ENCODE measurements at regions not wholly inside any gene's neighbourhood (a gene's known extent, or its start where the extent isn't known, plus 50 kb on each side); places are given as distances from the start of the nearest gene placed in this dataset.

- peaks cover 0 to 70% (median 0%) of the 10 kb centered on the region in 3 donors for H3K27me3 ChIP-seq
- peak in 1 of 2 donors; percentile 5 for DNase-seq
- WGBS, 5 donors = 54 to 74% (median 64%) methylated on average over 10 of the region's 10 CpGs
- no peaks in the 10 kb centered on the region for H3K36me3 ChIP-seq
- TF ChIP-seq POLR2A (IDR thresholded peaks at IDR 0.05) (no peak), POLR2AphosphoS5 (IDR thresholded peaks at IDR 0.05) (no peak), EP300 (IDR thresholded peaks at IDR 0.05) (no peak), CTCF (IDR thresholded peaks at IDR 0.05) (no peak)
- peaks cover 0 to 23% (median 7%) of the 10 kb centered on the region in 4 donors for H3K9me3 ChIP-seq
- no peak overlapping the region for H3K4me3 ChIP-seq
- intact Hi-C loops (cut with DNase I; ENCODE audit: low total_unique reads) = no loop called here
- no peaks in the 10 kb centered on the region for H3K4me1 ChIP-seq
- no peak overlapping the region for H3K27ac ChIP-seq
These were observed 343.6 kb downstream of the NPHP4 start for GRCh38 chr1:5648410-5649165.

GRCh38 chr1:5647234-5647633 is 345.0 kb downstream of the NPHP4 start:
- DNase-seq = peak in 1 of 2 donors; percentile 13
- 27 to 58% (median 32%) methylated on average over 7 of the region's 7 CpGs for WGBS, 5 donors

GRCh38 chr1:5646486-5647149 is 345.6 kb downstream of the NPHP4 start:
- Histone ChIP-seq H3K27ac (no peak overlapping the region), H3K36me3 (no peaks in the 10 kb centered on the region), H3K4me1 (no peaks in the 10 kb centered on the region), H3K9me3 (peaks cover 0 to 23% (median 7%) of the 10 kb centered on the region in 4 donors), H3K4me3 (no peak overlapping the region), H3K27me3 (peaks cover 0 to 55% (median 0%) of the 10 kb centered on the region in 3 donors)
- TF ChIP-seq POLR2A (IDR thresholded peaks at IDR 0.05) (no peak), EP300 (IDR thresholded peaks at IDR 0.05) (no peak), POLR2AphosphoS5 (IDR thresholded peaks at IDR 0.05) (no peak), CTCF (IDR thresholded peaks at IDR 0.05) (no peak)
- intact Hi-C loops (cut with DNase I; ENCODE audit: low total_unique reads) = no loop called here
- 36 to 60% (median 50%) methylated on average over 7 of the region's 7 CpGs for WGBS, 5 donors
- DNase-seq = peak in 1 of 2 donors; percentile 3

More at GRCh38 chr1:5647234-5647633, 345.0 kb downstream of the NPHP4 start:
- Histone ChIP-seq H3K27me3 (peaks cover 0 to 61% (median 0%) of the 10 kb centered on the region in 3 donors), H3K4me1 (no peaks in the 10 kb centered on the region), H3K36me3 (no peaks in the 10 kb centered on the region), H3K27ac (no peak overlapping the region), H3K4me3 (no peak overlapping the region), H3K9me3 (peaks cover 0 to 23% (median 7%) of the 10 kb centered on the region in 4 donors)
- intact Hi-C loops (cut with DNase I; ENCODE audit: low total_unique reads) = no loop called here
- TF ChIP-seq POLR2A (IDR thresholded peaks at IDR 0.05) (no peak), EP300 (IDR thresholded peaks at IDR 0.05) (no peak), POLR2AphosphoS5 (IDR thresholded peaks at IDR 0.05) (no peak), CTCF (IDR thresholded peaks at IDR 0.05) (no peak)

- TF ChIP-seq CTCF (IDR thresholded peaks at IDR 0.05) = no peak
- no peak for TF ChIP-seq POLR2A (IDR thresholded peaks at IDR 0.05)
- no peak for TF ChIP-seq EP300 (IDR thresholded peaks at IDR 0.05)
- no peak for TF ChIP-seq POLR2AphosphoS5 (IDR thresholded peaks at IDR 0.05)
- Histone ChIP-seq H3K27me3 (peaks cover 0 to 54% (median 0%) of the 10 kb centered on the region in 3 donors), H3K36me3 (no peaks in the 10 kb centered on the region), H3K4me1 (no peaks in the 10 kb centered on the region), H3K9me3 (peaks cover 0 to 23% (median 7%) of the 10 kb centered on the region in 4 donors), H3K27ac (no peak overlapping the region), H3K4me3 (no peak overlapping the region)
- intact Hi-C loops (cut with DNase I; ENCODE audit: low total_unique reads) = no loop called here
- 66 to 89% (median 70%) methylated on average over 6 of the region's 6 CpGs for WGBS, 5 donors
- peak in 1 of 2 donors; percentile 1 for DNase-seq
These were observed 346.3 kb downstream of the NPHP4 start for GRCh38 chr1:5645929-5646328.
